Esophagus muscularis mucosa (tissue), 3 donors: ENCODE measurements at regions not wholly inside any gene's neighbourhood (a gene's known extent, or its start where the extent isn't known, plus 50 kb on each side); places are given as distances from the start of the nearest gene placed in this dataset.

ENCODE experiments used
- CTCF ChIP-seq, 3 experiments: fragments of 200-600 bp in 2 of 3; fragments of 450-650 bp in 1 of 3; sonication (generic) in 2 of 3; IDR thresholded peaks; one replicate each; pipeline ENCODE4 v1.5.1; 2017 to 2019; ENCODE audit warnings: antibody characterized with exemption in 3 of 3, mild to moderate bottlenecking in 2 of 3, moderate library complexity in 1 of 3
- POLR2AphosphoS5 ChIP-seq, 2 donors: sonication (generic); formaldehyde crosslinking; IDR thresholded peaks; one replicate each; pipeline ENCODE4 v1.6.1; 2017; ENCODE audit warnings: antibody characterized with exemption in 2 of 2

- TF ChIP-seq CTCF (IDR thresholded peaks at IDR 0.05) (no peak), POLR2AphosphoS5 (IDR thresholded peaks at IDR 0.05) (no peak)
These were observed 275.9 kb upstream of the SNX7 start for GRCh38 chr1:98385652-98386051.
